Right atrium auricular region (tissue), 2 donors: ENCODE measurements at regions not wholly inside any gene's neighbourhood (a gene's known extent, or its start where the extent isn't known, plus 50 kb on each side); places are given as distances from the start of the nearest gene placed in this dataset.

ENCODE experiments used
- DNase-seq: peaks from one replicate; pipeline ENCODE4 v3.0.0-alpha.2; 2019; ENCODE audit warnings: low spot score
- H3K27ac ChIP-seq, 2 donors: fragments of 200-600 bp; sonication (generic); 1 replicate in 1 of 2; 2 replicates in 1 of 2; pipeline ENCODE4 v1.5.1; 2016 to 2019
- H3K27me3 ChIP-seq, 2 donors: fragments of 200-600 bp; sonication (generic); one replicate each; pipeline versions ENCODE4 v1.5.1 to v1.6.0; 2017 to 2019
- H3K36me3 ChIP-seq: fragments of 200-600 bp; sonication (generic); one replicate; pipeline ENCODE4 v1.5.1; 2016
- H3K4me1 ChIP-seq, 2 donors: fragments of 200-600 bp; sonication (generic); one replicate each; pipeline versions ENCODE4 v1.5.1 to v1.6.0; 2017 to 2019
- H3K4me3 ChIP-seq, 2 donors: fragments of 200-600 bp; sonication (generic); 1 replicate in 1 of 2; 2 replicates in 1 of 2; pipeline ENCODE4 v1.5.1; 2017 to 2019; ENCODE audit warnings: mild to moderate bottlenecking in 1 of 2, moderate library complexity in 1 of 2
- H3K9me3 ChIP-seq, 2 donors: fragments of 200-600 bp; sonication (generic); one replicate each; pipeline ENCODE4 v1.5.1; 2019
- TF ChIP-seq, protein P1 (sequence below), 2 donors: fragments of 200-600 bp; sonication (generic); IDR thresholded peaks; one replicate each; pipeline ENCODE4 v1.5.1; 2019; ENCODE audit warnings: antibody characterized with exemption in 2 of 2

DNA sequence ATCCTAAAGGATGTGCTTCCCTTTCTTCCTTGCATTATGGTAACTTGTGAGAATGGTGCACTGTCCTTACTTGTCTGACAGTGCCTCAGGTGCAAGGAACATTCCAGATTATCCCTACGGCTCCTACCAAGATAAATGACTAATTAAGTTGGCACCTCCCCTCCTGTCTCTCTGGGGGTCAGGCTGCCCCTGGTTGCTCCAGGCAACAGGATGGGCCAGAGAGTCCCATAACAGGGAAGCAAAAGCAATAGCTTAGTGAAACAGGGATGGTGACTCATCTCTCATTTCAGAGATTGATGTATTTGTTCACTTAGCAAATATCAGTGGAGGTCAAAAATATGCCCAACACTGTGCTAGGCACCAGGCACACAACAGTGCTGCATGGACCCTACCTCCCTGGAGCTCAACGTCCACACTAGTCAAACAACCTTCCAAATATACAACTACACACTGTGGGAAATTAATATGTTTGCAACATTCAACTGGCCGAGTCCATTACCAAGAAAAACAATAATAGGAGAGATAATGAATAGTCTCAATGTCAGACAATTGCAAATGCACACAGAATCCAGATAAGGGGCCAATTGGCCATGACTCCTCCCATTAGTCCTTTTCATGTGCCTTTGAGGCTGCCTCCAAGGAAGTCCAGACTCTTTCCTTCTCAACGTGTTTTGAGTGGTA lies 249.0 kb downstream of the TLE3 start:
- Histone ChIP-seq H3K27ac (no peak overlapping the region), H3K9me3 (no peaks in the 10 kb centered on the region), H3K27me3 (no peaks in the 10 kb centered on the region), H3K36me3 (no peaks in the 10 kb centered on the region), H3K4me1 (no peaks in the 10 kb centered on the region), H3K4me3 (no peak overlapping the region)
- DNase-seq: no peak
- TF ChIP-seq, protein P1, sequence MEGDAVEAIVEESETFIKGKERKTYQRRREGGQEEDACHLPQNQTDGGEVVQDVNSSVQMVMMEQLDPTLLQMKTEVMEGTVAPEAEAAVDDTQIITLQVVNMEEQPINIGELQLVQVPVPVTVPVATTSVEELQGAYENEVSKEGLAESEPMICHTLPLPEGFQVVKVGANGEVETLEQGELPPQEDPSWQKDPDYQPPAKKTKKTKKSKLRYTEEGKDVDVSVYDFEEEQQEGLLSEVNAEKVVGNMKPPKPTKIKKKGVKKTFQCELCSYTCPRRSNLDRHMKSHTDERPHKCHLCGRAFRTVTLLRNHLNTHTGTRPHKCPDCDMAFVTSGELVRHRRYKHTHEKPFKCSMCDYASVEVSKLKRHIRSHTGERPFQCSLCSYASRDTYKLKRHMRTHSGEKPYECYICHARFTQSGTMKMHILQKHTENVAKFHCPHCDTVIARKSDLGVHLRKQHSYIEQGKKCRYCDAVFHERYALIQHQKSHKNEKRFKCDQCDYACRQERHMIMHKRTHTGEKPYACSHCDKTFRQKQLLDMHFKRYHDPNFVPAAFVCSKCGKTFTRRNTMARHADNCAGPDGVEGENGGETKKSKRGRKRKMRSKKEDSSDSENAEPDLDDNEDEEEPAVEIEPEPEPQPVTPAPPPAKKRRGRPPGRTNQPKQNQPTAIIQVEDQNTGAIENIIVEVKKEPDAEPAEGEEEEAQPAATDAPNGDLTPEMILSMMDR (IDR thresholded peaks at IDR 0.05): no peak

DNA sequence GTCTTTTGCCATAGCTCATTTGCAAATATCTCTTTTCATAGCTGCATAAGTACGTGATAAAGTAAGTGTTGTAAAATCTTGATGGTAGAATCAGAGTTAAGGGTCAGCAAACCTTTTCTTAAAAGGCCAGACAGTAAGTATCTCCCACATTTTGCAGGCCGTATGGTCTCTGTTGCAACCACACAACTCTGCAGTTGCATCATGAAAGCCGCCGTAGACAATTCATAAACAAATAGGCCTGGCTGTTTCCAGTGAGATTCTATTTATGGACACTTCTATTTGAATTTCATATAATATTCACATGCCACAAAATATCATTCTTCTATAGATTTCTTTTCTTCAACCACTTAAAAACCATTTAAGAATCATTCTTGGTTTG lies 248.5 kb downstream of the TLE3 start:
- H3K4me3 ChIP-seq: no peak overlapping the region
- no peaks in the 10 kb centered on the region for H3K4me1 ChIP-seq
- H3K27me3 ChIP-seq: no peaks in the 10 kb centered on the region
- no peak overlapping the region for H3K27ac ChIP-seq
- H3K36me3 ChIP-seq: no peaks in the 10 kb centered on the region
- no peaks in the 10 kb centered on the region for H3K9me3 ChIP-seq
- DNase-seq: no peak
- TF ChIP-seq, protein P1 (IDR thresholded peaks at IDR 0.05): no peak

DNA sequence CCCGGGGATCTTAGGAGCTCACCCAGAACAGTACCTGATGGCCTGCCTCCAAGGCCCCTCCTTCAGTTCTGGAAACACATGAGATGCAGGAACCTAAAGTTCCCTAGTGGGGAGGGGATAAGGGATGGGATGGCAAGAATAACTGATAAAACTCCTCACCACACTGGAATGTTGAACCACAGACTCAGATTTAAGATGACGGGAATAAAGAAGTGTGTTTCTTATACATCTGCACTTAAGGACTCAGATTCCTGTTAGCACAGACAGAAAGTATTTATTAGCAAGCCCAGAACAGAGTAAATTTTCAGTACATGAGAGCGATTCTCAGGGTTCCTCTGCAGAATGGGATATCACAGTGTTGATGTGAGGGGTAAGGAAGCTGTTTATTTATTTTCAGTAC lies 245.2 kb downstream of the TLE3 start:
- no peak for DNase-seq
- no peaks in the 10 kb centered on the region for H3K27me3 ChIP-seq
- H3K27ac ChIP-seq: no peak overlapping the region
- no peaks in the 10 kb centered on the region for H3K9me3 ChIP-seq
- H3K4me3 ChIP-seq: no peak overlapping the region
- no peaks in the 10 kb centered on the region for H3K36me3 ChIP-seq
- H3K4me1 ChIP-seq: no peaks in the 10 kb centered on the region
- TF ChIP-seq, protein P1 (IDR thresholded peaks at IDR 0.05): no peak

DNA sequence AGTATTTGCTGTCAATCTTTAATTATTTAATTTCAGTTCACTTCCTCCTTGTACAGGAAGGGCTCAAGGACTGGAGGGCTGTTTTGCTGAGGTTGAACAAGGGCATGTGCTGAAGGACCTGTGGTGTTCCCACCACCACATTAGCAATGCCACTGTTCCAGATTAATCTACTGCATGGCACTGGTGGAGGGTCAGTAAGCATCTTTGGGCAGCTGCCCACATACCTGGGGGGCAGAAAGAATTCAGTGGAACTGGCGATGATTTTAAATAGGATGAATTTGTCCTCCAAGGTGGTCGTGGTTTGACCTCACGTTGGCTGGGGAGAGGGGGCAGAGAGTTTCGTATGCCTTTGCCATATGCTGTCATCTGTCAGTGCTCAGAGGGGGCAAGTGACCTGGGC lies 244.8 kb downstream of the TLE3 start:
- DNase-seq: no peak
- Histone ChIP-seq H3K4me3 (no peak overlapping the region), H3K27me3 (no peaks in the 10 kb centered on the region)

DNA sequence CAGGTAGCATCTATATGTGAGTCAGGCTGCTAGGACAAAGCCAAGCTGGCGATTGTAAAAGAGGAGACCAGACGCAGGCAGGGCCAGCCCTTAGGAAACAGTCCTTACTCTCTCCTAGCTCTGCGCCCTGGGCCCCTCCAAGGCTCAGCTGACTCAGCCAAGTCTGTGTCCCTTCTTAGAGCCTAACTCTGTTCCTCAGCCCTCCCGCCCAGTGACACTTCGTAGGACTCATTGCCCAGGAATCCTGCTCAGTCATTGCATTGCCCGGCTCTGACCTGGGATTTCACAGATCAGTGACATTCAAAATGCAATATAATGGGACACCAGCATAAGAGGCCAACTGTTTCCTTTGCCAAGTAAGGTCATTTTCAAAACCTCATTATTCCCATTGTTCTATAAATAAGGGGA lies 244.2 kb downstream of the TLE3 start:
- no peaks in the 10 kb centered on the region for H3K36me3 ChIP-seq
- no peak for DNase-seq
- no peak overlapping the region for H3K4me3 ChIP-seq
- TF ChIP-seq, protein P1 (IDR thresholded peaks at IDR 0.05): no peak
- no peaks in the 10 kb centered on the region for H3K27me3 ChIP-seq
- H3K4me1 ChIP-seq: no peaks in the 10 kb centered on the region
- no peak overlapping the region for H3K27ac ChIP-seq
- no peaks in the 10 kb centered on the region for H3K9me3 ChIP-seq

More for the DNA sequence above, 244.8 kb downstream of the TLE3 start:
- TF ChIP-seq, protein P1 (IDR thresholded peaks at IDR 0.05): no peak
- Histone ChIP-seq H3K4me1 (no peaks in the 10 kb centered on the region), H3K27ac (no peak overlapping the region), H3K36me3 (no peaks in the 10 kb centered on the region), H3K9me3 (no peaks in the 10 kb centered on the region)

DNA sequence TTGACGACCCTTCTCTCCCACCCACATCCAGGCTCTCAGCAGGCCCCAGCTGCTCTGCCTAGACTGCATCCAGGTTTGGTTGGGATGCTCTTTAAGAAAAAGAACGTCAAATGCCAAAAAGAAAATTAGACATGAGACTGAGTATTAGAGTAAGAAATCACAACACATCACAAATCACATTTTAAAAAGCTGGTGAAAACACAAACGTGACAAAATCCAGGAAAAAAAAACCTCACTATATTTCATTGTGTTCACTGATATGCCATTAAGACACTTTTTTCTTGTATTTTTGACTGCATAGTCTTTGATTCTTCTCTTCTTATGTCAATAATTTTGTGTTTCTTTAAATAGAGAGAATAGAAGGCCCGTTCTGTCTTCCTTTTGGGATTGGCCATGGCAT lies 243.7 kb downstream of the TLE3 start:
- no peaks in the 10 kb centered on the region for H3K9me3 ChIP-seq
- TF ChIP-seq, protein P1 (IDR thresholded peaks at IDR 0.05): no peak
- DNase-seq: no peak
- H3K4me3 ChIP-seq: no peak overlapping the region
- no peak overlapping the region for H3K27ac ChIP-seq
- no peaks in the 10 kb centered on the region for H3K4me1 ChIP-seq
- no peaks in the 10 kb centered on the region for H3K36me3 ChIP-seq
- H3K27me3 ChIP-seq: no peaks in the 10 kb centered on the region
